ENCODE measurements at regions not wholly inside any gene's neighbourhood (a gene's known extent, or its start where the extent isn't known, plus 50 kb on each side); places are given as distances from the start of the nearest gene placed in this dataset.

DNA sequence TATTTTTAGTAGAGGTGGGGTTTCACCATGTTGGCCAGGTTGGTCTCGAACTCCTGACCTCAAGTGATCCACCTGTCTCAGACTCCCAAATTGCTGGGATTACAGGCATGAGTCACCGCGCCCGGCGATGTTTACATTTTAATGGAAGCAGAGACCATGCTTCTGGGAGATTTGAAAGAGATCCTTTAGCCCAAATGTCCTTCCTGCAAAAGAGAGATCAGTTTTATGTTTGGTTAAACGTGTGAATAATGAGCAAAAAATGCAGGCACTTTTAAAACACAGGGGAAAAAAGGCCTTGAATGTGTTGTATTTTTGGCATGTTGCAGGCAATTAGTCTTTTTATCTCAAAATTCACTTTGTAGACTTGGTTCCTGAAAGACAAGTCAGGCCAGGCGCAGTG, 95.8 kb upstream of the ELOVL6 start:
- Histone ChIP-seq H3K27ac (no peak overlapping the region), H3K9me3 (no peaks in the 10 kb centered on the region), H3K4me3 (no peak overlapping the region), H3K4me1 (no peaks in the 10 kb centered on the region), H3K4me2 (no peak overlapping the region)
- ATAC-seq (no peak), FAIRE-seq (no peak), DNase-seq (ENCODE audit: low read depth in 1 of 2, low spot score in 1 of 2) (peak in 1 of 2 experiments; percentile 1)
- WGBS (ENCODE audit: missing lambda C conversion rate), result 36% methylated on average over 7 of the region's 7 CpGs
- TF ChIP-seq EHMT2 (IDR thresholded peaks at IDR 0.05; ENCODE audit: low read depth), result no peak
- CTCF ChIA-PET, result no interaction called here
- POLR2A ChIA-PET, result no interaction called here

DNA sequence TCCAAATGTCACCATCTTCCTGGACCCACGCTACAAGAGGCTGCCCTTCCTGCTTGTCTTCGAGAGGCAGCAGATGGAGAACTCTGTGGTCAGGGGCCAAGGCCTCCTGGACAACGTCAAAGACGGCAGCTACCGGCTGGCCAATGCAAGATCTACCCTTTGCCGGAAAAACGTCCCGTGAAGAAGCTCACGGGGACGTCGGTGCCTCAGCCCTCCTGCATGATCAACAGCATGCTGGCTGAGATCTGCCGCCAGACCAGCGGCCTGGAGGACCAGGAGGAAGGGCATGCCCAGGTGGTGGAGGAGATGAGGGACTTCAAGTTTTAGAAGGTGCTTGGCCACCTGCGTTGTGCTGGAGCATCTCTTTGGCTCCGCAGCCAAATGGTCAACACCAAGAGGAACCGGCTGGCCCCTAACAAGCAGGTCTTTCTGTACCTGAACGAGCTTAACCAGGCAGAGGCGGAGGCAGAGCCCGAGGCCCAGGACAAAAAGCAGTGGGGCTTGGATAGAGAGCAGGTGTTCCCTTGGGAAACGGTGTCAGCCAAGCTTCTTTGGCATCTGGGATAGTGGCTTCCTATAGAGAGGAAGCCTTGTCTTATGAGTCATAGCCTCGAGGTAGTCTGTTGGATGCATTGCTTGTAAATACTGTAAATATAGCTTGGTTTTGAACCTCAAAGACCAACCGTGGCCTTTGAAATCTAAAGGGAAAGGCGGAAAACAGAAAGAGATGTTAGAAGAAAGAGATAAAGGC, 94.8 kb upstream of the ELOVL6 start:
- no peak for ATAC-seq
- no peak for DNase-seq (ENCODE audit: low read depth in 1 of 2, low spot score in 1 of 2)
- Histone ChIP-seq H3K4me2 (no peak overlapping the region), H3K4me1 (no peaks in the 10 kb centered on the region), H3K27ac (no peak overlapping the region), H3K9me3 (no peaks in the 10 kb centered on the region), H3K4me3 (no peak overlapping the region)
- ChIA-PET CTCF (interaction anchor here (1.0 kb wide), 1 partner anchor 287 kb away, joined by 3 read pairs; no protein-coding TSS in a partner anchor), POLR2A (no interaction called here)
- FAIRE-seq, result no peak
- WGBS (ENCODE audit: missing lambda C conversion rate), result 72% methylated on average over 14 of the region's 23 CpGs
- TF ChIP-seq, protein P1, sequence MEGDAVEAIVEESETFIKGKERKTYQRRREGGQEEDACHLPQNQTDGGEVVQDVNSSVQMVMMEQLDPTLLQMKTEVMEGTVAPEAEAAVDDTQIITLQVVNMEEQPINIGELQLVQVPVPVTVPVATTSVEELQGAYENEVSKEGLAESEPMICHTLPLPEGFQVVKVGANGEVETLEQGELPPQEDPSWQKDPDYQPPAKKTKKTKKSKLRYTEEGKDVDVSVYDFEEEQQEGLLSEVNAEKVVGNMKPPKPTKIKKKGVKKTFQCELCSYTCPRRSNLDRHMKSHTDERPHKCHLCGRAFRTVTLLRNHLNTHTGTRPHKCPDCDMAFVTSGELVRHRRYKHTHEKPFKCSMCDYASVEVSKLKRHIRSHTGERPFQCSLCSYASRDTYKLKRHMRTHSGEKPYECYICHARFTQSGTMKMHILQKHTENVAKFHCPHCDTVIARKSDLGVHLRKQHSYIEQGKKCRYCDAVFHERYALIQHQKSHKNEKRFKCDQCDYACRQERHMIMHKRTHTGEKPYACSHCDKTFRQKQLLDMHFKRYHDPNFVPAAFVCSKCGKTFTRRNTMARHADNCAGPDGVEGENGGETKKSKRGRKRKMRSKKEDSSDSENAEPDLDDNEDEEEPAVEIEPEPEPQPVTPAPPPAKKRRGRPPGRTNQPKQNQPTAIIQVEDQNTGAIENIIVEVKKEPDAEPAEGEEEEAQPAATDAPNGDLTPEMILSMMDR (IDR thresholded peaks at IDR 0.05), result no peak
- TF ChIP-seq RCOR1 (IDR thresholded peaks at IDR 0.05; ENCODE audit: low read depth, low read length) (no peak), MAFK (IDR thresholded peaks at IDR 0.05; ENCODE audit: partially characterized antibody) (no peak), TFCP2L1 (CRISPR knock-in tag; IDR thresholded peaks at IDR 0.05) (no peak), MAZ (IDR thresholded peaks at IDR 0.05; ENCODE audit: borderline replicate concordance, low read depth, low read length) (no peak), ESRRA (IDR thresholded peaks at IDR 0.05; ENCODE audit: borderline replicate concordance, low read length) (no peak), EHMT2 (IDR thresholded peaks at IDR 0.05; ENCODE audit: low read depth) (no peak), RARB (CRISPR knock-in tag; IDR thresholded peaks at IDR 0.05) (no peak), HOXA7 (CRISPR knock-in tag; IDR thresholded peaks at IDR 0.05) (no peak), EP300 (IDR thresholded peaks at IDR 0.05) (no peak), BHLHE40 (IDR thresholded peaks at IDR 0.05; ENCODE audit: low read depth, low read length) (no peak), SMC3 (IDR thresholded peaks at IDR 0.05) (no peak), CBX8 (IDR thresholded peaks at IDR 0.05) (no peak), PHF8 (IDR thresholded peaks at IDR 0.05; ENCODE audit: borderline replicate concordance, low read depth) (no peak), ZNF302 (CRISPR knock-in tag; IDR thresholded peaks at IDR 0.05) (no peak)
- TF ChIP-seq, protein P2, sequence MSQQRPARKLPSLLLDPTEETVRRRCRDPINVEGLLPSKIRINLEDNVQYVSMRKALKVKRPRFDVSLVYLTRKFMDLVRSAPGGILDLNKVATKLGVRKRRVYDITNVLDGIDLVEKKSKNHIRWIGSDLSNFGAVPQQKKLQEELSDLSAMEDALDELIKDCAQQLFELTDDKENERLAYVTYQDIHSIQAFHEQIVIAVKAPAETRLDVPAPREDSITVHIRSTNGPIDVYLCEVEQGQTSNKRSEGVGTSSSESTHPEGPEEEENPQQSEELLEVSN (IDR thresholded peaks at IDR 0.05; ENCODE audit: borderline replicate concordance, low read depth), result no peak

DNA sequence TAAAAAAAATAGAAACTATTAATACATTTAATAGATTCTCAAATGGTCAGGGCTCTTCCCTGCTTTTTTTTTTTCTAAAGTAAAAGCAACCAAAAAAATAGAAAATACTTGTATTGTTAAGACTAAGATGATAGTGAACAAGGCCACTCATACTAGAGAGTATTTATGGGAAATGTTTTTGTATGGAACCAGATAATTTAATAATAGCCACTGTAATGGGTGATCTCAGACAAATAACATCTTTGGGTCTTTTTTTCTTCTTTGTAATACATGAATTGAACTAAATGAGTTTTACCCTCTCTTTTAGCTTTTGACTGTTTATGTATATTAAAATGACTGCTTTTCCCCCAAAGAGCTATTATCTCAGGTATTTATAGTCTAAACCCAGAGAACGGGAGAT, 92.1 kb upstream of the ELOVL6 start:
- DNase-seq (ENCODE audit: low read depth in 1 of 2, low spot score in 1 of 2), result no peak
- WGBS (ENCODE audit: missing lambda C conversion rate), result 67% methylated on average over 1 of the region's 1 CpG
- ChIA-PET CTCF (no interaction called here), POLR2A (no interaction called here)
- ATAC-seq, result no peak
- H3K9me3 ChIP-seq, result no peaks in the 10 kb centered on the region
- no peaks in the 10 kb centered on the region for H3K4me1 ChIP-seq
- TF ChIP-seq HDAC2 (IDR thresholded peaks at IDR 0.05), result no peak
- TF ChIP-seq ZFP36 (IDR thresholded peaks at IDR 0.05; ENCODE audit: borderline replicate concordance, partially characterized antibody), result no peak
- no peak for TF ChIP-seq HOXB5 (CRISPR knock-in tag; IDR thresholded peaks at IDR 0.05)
- TF ChIP-seq HEYL (CRISPR knock-in tag; IDR thresholded peaks at IDR 0.05), result no peak
- no peak for TF ChIP-seq EHMT2 (IDR thresholded peaks at IDR 0.05; ENCODE audit: low read depth)
- no peak for TF ChIP-seq KDM1A (IDR thresholded peaks at IDR 0.05; ENCODE audit: low read depth)
- no peak for TF ChIP-seq CBX2 (IDR thresholded peaks at IDR 0.05; ENCODE audit: borderline replicate concordance, low read depth)
- H3K4me2 ChIP-seq, result no peak overlapping the region
- H3K27ac ChIP-seq, result no peak overlapping the region
- no peak for FAIRE-seq
- no peak overlapping the region for H3K4me3 ChIP-seq
